GM11168 (cell line): ENCODE measurements at regions not wholly inside any gene's neighbourhood (a gene's known extent, or its start where the extent isn't known, plus 50 kb on each side); places are given as distances from the start of the nearest gene placed in this dataset.

Source experiments
- in situ Hi-C: fragments of 300-500 bp; cut with MboI; formaldehyde crosslinking; loops from one replicate; pipeline ENCODE4 v1.12.0; 2022; ENCODE audit warnings: low sequenced_read_pairs; ENCODE audit not compliant: unreplicated experiment

- in situ Hi-C loops, result no loop called here
These were observed 87.0 kb upstream of the C1orf21 start for GRCh38 chr1:184299796-184300195.

- in situ Hi-C loops, result no loop called here
These were observed 86.4 kb upstream of the C1orf21 start for GRCh38 chr1:184300446-184300845.

- in situ Hi-C loops, result no loop called here
These were observed 85.6 kb upstream of the C1orf21 start for GRCh38 chr1:184301227-184301626.

- in situ Hi-C loops, result no loop called here
These were observed 84.5 kb upstream of the C1orf21 start for GRCh38 chr1:184302346-184302745.

- in situ Hi-C loops, result no loop called here
These were observed 76.5 kb upstream of the C1orf21 start for GRCh38 chr1:184310157-184310819.

GRCh38 chr1:184311580-184311979, 75.2 kb upstream of the C1orf21 start:
- in situ Hi-C loops, result no loop called here

GRCh38 chr1:184315254-184315653, 71.6 kb upstream of the C1orf21 start:
- in situ Hi-C loops, result no loop called here

GRCh38 chr1:184319879-184320278, 67.0 kb upstream of the C1orf21 start:
- in situ Hi-C loops, result no loop called here

- in situ Hi-C loops, result no loop called here
These were observed 64.6 kb upstream of the C1orf21 start for GRCh38 chr1:184322253-184322652.

- in situ Hi-C loops, result no loop called here
These were observed 61.9 kb upstream of the C1orf21 start for GRCh38 chr1:184324972-184325371.

GRCh38 chr1:184326278-184326677, 60.6 kb upstream of the C1orf21 start:
- in situ Hi-C loops, result no loop called here

GRCh38 chr1:184329245-184329953, 57.4 kb upstream of the C1orf21 start:
- in situ Hi-C loops, result no loop called here

- in situ Hi-C loops, result no loop called here
These were observed 56.6 kb upstream of the C1orf21 start for GRCh38 chr1:184329962-184330868.

GRCh38 chr1:184330875-184331274, 56.0 kb upstream of the C1orf21 start:
- in situ Hi-C loops, result no loop called here
